SK-N-SH (cell line): ENCODE measurements at regions not wholly inside any gene's neighbourhood (a gene's known extent, or its start where the extent isn't known, plus 50 kb on each side); places are given as distances from the start of the nearest gene placed in this dataset.

Experiments
- CTCF ChIA-PET: fragments of 300-600, 350-600 bp; formaldehyde crosslinking; extraction: SDS; loops from one replicate; lab custom pipeline; 2021; lab: Yijun Ruan, JAX
- POLR2A ChIA-PET: fragments of 350-600 bp; sonication (Branson Sonifier 250); formaldehyde crosslinking; extraction: SDS; loops from one replicate; lab custom pipeline; 2020; ENCODE audit warnings: antibody characterized with exemption, inconsistent platforms; lab: Yijun Ruan, JAX
- DNase-seq: peaks from one replicate; pipeline ENCODE4 v3.0.0; 2012
- H2AFZ ChIP-seq: fragments of 200-600 bp; sonication (generic); 2 replicates; pipeline ENCODE4 v1.8.1; 2016; ENCODE audit warnings: antibody characterized with exemption, mild to moderate bottlenecking, low read depth
- H3F3A ChIP-seq: fragments of 200-600 bp; sonication (generic); replicated peaks from 2 replicates; pipeline ENCODE3; 2016; ENCODE audit warnings: antibody characterized with exemption, mild to moderate bottlenecking; ENCODE audit not compliant: insufficient read depth
- H3K27ac ChIP-seq, 2 experiments: fragments of 200-500 bp in 1 of 2; fragments of 200-600 bp in 1 of 2; sonication (Bioruptor generic) in 1 of 2; sonication (generic), shearing (Covaris generic) in 1 of 2; 2 replicates each; pipeline versions ENCODE4 v1.5.1 to v1.6.1; 2014 to 2016; ENCODE audit warnings: low read depth in 2 of 2, inconsistent platforms in 1 of 2, low read length in 1 of 2, mild to moderate bottlenecking in 1 of 2, mixed read lengths in 1 of 2
- H3K27me3 ChIP-seq: fragments of 200-600 bp; sonication (generic), shearing (Covaris generic); 2 replicates; pipeline ENCODE4 v1.6.1; 2016; ENCODE audit warnings: mixed run types; ENCODE audit not compliant: insufficient read depth
- H3K36me3 ChIP-seq, 2 experiments: fragments of 200-500 bp in 1 of 2; fragments of 200-600 bp in 1 of 2; sonication (Bioruptor generic) in 1 of 2; sonication (generic) in 1 of 2; replicated peaks in 1 of 2; 2 replicates each; pipeline versions ENCODE3 to v1.5.1; 2014 to 2016; ENCODE audit warnings: low read length in 1 of 2, mild to moderate bottlenecking in 1 of 2; ENCODE audit not compliant: insufficient read depth in 2 of 2, control insufficient read depth in 1 of 2
- H3K4me1 ChIP-seq, 2 experiments: fragments of 200-500 bp in 1 of 2; fragments of 200-600 bp in 1 of 2; sonication (Bioruptor generic) in 1 of 2; sonication (generic), shearing (Covaris generic) in 1 of 2; 2 replicates each; pipeline versions ENCODE4 v1.5.1 to v1.6.1; 2014 to 2016; ENCODE audit warnings: low read depth in 1 of 2, low read length in 1 of 2, mixed run types in 1 of 2; ENCODE audit not compliant: insufficient read depth in 2 of 2, control insufficient read depth in 1 of 2
- H3K4me2 ChIP-seq: fragments of 200-600 bp; sonication (generic), shearing (Covaris generic); 2 replicates; pipeline ENCODE4 v1.6.1; 2017; ENCODE audit warnings: mixed run types
- H3K4me3 ChIP-seq, 2 experiments: fragments of 200-500 bp in 1 of 2; fragments of 200-600 bp in 1 of 2; sonication (Bioruptor generic) in 1 of 2; sonication (generic), shearing (Covaris generic) in 1 of 2; 2 replicates each; pipeline versions ENCODE4 v1.5.1 to v1.8.1; 2014 to 2016; ENCODE audit warnings: low read depth in 2 of 2, inconsistent platforms in 1 of 2, low read length in 1 of 2, mild to moderate bottlenecking in 1 of 2, mixed read lengths in 1 of 2, moderate library complexity in 1 of 2
- H3K79me2 ChIP-seq: fragments of 200-600 bp; sonication (generic); 2 replicates; pipeline ENCODE4 v1.8.1; 2017; ENCODE audit warnings: mild to moderate bottlenecking; ENCODE audit not compliant: insufficient read depth
- H3K9ac ChIP-seq: fragments of 200-600 bp; sonication (generic); 2 replicates; pipeline ENCODE4 v1.6.1; 2017; ENCODE audit warnings: mixed run types
- H3K9me2 ChIP-seq: fragments of 200-600 bp; sonication (generic); 2 replicates; pipeline ENCODE4 v1.6.1; 2017; ENCODE audit warnings: mixed run types
- H3K9me3 ChIP-seq: fragments of 200-600 bp; sonication (generic); 2 replicates; pipeline ENCODE4 v1.6.1; 2017; ENCODE audit warnings: mixed run types, mild to moderate bottlenecking, moderate library complexity
- H4K20me1 ChIP-seq: fragments of 200-600 bp; sonication (generic); 2 replicates; pipeline ENCODE4 v1.6.1; 2017; ENCODE audit warnings: mild to moderate bottlenecking, mixed run types; ENCODE audit not compliant: insufficient read depth
- CHD2 ChIP-seq: fragments of 150-350 bp; IDR thresholded peaks from 2 replicates; pipeline ENCODE4 v1.6.1; 2018; ENCODE audit warnings: low read length; ENCODE audit not compliant: partially characterized antibody
- CTCF ChIP-seq: fragments of 200-600 bp; sonication (generic); IDR thresholded peaks from 2 replicates; pipeline ENCODE4 v1.6.1; 2017; ENCODE audit warnings: antibody characterized with exemption, mild to moderate bottlenecking, moderate library complexity
- ELF1 ChIP-seq: IDR thresholded peaks from 2 replicates; pipeline ENCODE4 v1.4.0; 2012
- EP300 ChIP-seq, 2 experiments: IDR thresholded peaks; 2 replicates each; pipeline versions ENCODE4 v1.4.0 to v1.6.1; 2012; ENCODE audit warnings: borderline replicate concordance in 1 of 2, low read depth in 1 of 2, low read length in 1 of 2
- EZH2phosphoT487 ChIP-seq: fragments of 200-600 bp; sonication (generic); IDR thresholded peaks from 2 replicates; pipeline ENCODE4 v1.6.1; 2017; ENCODE audit warnings: low read depth, mixed run types, mild to moderate bottlenecking, antibody characterized with exemption, moderate library complexity, borderline replicate concordance
- FOSL2 ChIP-seq: IDR thresholded peaks from 2 replicates; pipeline ENCODE4 v1.4.0; 2012; ENCODE audit warnings: low read depth, mild to moderate bottlenecking, moderate library complexity, borderline replicate concordance
- FOXJ3 ChIP-seq: sonication (generic); formaldehyde crosslinking; IDR thresholded peaks from 2 replicates; pipeline ENCODE4 v1.5.1; 2020; ENCODE audit warnings: mild to moderate bottlenecking, missing genetic modification reagents
- GABPA ChIP-seq: IDR thresholded peaks from 2 replicates; pipeline ENCODE4 v1.4.0; 2012; ENCODE audit warnings: low read depth, mild to moderate bottlenecking
- JUND ChIP-seq: IDR thresholded peaks from 2 replicates; pipeline ENCODE4 v1.4.0; 2012
- MXI1 ChIP-seq: IDR thresholded peaks from 2 replicates; pipeline ENCODE4 v1.6.1; 2012; ENCODE audit warnings: mild to moderate bottlenecking, low read depth, low read length, improper control_type of control experiment
- NFIC ChIP-seq: IDR thresholded peaks from 2 replicates; pipeline ENCODE4 v1.4.0; 2012; ENCODE audit warnings: borderline replicate concordance
- POLR2AphosphoS5 ChIP-seq: IDR thresholded peaks from 2 replicates; pipeline ENCODE4 v1.6.1; 2012; ENCODE audit warnings: low read depth, low read length
- REST ChIP-seq: IDR thresholded peaks from 2 replicates; pipeline ENCODE4 v1.6.1; 2012; ENCODE audit warnings: mild to moderate bottlenecking, low read depth, low read length, moderate library complexity
- RXRA ChIP-seq: IDR thresholded peaks from 2 replicates; pipeline ENCODE4 v1.4.0; 2012; ENCODE audit warnings: low read depth, mild to moderate bottlenecking, borderline replicate concordance
- SIN3A ChIP-seq: IDR thresholded peaks from 2 replicates; pipeline ENCODE4 v1.6.1; 2012; ENCODE audit warnings: low read depth, mild to moderate bottlenecking, low read length, moderate library complexity, borderline replicate concordance
- SMC3 ChIP-seq: IDR thresholded peaks from 2 replicates; pipeline ENCODE4 v1.6.1; 2012; ENCODE audit warnings: low read depth, low read length, improper control_type of control experiment
- TCF12 ChIP-seq: IDR thresholded peaks from 2 replicates; pipeline ENCODE4 v1.4.0; 2012
- USF1 ChIP-seq: IDR thresholded peaks from 2 replicates; pipeline ENCODE4 v1.4.0; 2012; ENCODE audit warnings: low read depth, borderline replicate concordance
- YY1 ChIP-seq: IDR thresholded peaks from 2 replicates; pipeline ENCODE4 v1.4.0; 2012; ENCODE audit warnings: low read depth, mild to moderate bottlenecking
- WGBS: methylation state at CpG from one replicate; pipeline ENCODE4 v1.1.6; 2017; ENCODE audit warnings: low lambda C conversion rate; 5-methylcytosine and 5-hydroxymethylcytosine counted together

DNA sequence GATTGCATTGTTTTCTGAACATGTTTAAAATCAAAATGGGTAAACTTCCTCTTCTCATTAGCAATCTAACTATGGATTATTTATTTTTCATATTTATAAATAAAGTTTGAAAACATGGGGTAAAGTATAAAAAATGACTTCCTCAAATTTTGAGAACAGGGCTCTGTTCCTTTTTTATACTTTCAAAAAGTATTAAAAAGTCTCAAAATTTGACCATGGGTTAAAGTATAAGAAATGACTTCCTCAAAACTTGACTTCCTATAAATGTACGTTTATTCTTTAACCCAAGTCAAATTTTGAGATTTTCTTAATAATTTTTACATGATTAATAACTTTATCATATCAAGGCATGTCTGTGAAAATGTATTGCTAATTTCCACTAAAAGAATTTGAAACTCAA lies 512.4 kb downstream of the GALR1 start:
- H2AFZ ChIP-seq: no peak overlapping the region
- no peaks in the 10 kb centered on the region for H3F3A ChIP-seq
- H3K9ac ChIP-seq: no peak overlapping the region
- ChIA-PET CTCF (interaction anchor here (0.7 kb wide), 1 partner anchor 13 kb away, joined by 3 read pairs; no protein-coding TSS in a partner anchor), POLR2A (no interaction called here)
- no peaks in the 10 kb centered on the region for H3K79me2 ChIP-seq
- H3K4me2 ChIP-seq: no peak overlapping the region
- no peaks in the 10 kb centered on the region for H3K4me1 ChIP-seq
- WGBS: 6% methylated on average over 1 of the region's 1 CpG
- no peak overlapping the region for H3K27ac ChIP-seq
- H3K9me3 ChIP-seq: no peaks in the 10 kb centered on the region
- TF ChIP-seq POLR2AphosphoS5 (no peak), SMC3 (no peak), GABPA (no peak), JUND (no peak), FOXJ3 (CRISPR knock-in tag) (no peak), MXI1 (no peak), CHD2 (no peak), CTCF (no peak), NFIC (no peak), USF1 (no peak), EZH2phosphoT487 (no peak), ELF1 (no peak), EP300 (IDR thresholded peaks at IDR 0.05; ENCODE audit: borderline replicate concordance in 1 of 2, low read depth in 1 of 2, low read length in 1 of 2) (no peak)
- no peak overlapping the region for H3K4me3 ChIP-seq
- no peaks in the 10 kb centered on the region for H4K20me1 ChIP-seq
- no peaks in the 10 kb centered on the region for H3K27me3 ChIP-seq
- no peaks in the 10 kb centered on the region for H3K9me2 ChIP-seq
- H3K36me3 ChIP-seq: no peaks in the 10 kb centered on the region
- DNase-seq: no peak

GRCh38 chr18:77762642-77763041 lies 513.0 kb downstream of the GALR1 start:
- no peak overlapping the region for H2AFZ ChIP-seq
- no peaks in the 10 kb centered on the region for H3K79me2 ChIP-seq
- no peak overlapping the region for H3K4me3 ChIP-seq
- H3K27me3 ChIP-seq: no peaks in the 10 kb centered on the region
- no peak for TF ChIP-seq RXRA
- TF ChIP-seq REST: no peak
- no peak for TF ChIP-seq CTCF
- no peak for TF ChIP-seq FOSL2
- TF ChIP-seq SIN3A: no peak
- TF ChIP-seq TCF12: no peak
- TF ChIP-seq CHD2: no peak
- no peak for TF ChIP-seq FOXJ3 (CRISPR knock-in tag)
- no peak for TF ChIP-seq YY1
- TF ChIP-seq, all 33 proteins: peak for 0
- Histone ChIP-seq H3K9ac (no peak overlapping the region), H3K9me2 (no peaks in the 10 kb centered on the region), H3K27ac (no peak overlapping the region), H3F3A (no peaks in the 10 kb centered on the region), H3K36me3 (no peaks in the 10 kb centered on the region), H3K4me1 (no peaks in the 10 kb centered on the region), H3K4me2 (no peak overlapping the region), H4K20me1 (no peaks in the 10 kb centered on the region), H3K9me3 (no peaks in the 10 kb centered on the region)
- DNase-seq: no peak
- WGBS: 7% methylated on average over 6 of the region's 6 CpGs
- ChIA-PET CTCF (interaction anchor here (0.7 kb wide), 1 partner anchor 13 kb away, joined by 3 read pairs; no protein-coding TSS in a partner anchor), POLR2A (no interaction called here)
